Suprapubic skin (tissue), 4 donors: ENCODE measurements at regions not wholly inside any gene's neighbourhood (a gene's known extent, or its start where the extent isn't known, plus 50 kb on each side); places are given as distances from the start of the nearest gene placed in this dataset.

Experiments
- EP300 ChIP-seq: sonication (generic); formaldehyde crosslinking; IDR thresholded peaks from one replicate; pipeline ENCODE4 v1.6.1; 2017; ENCODE audit warnings: antibody characterized with exemption
- POLR2A ChIP-seq, 2 donors: fragments of 450-650 bp; IDR thresholded peaks; one replicate each; pipeline ENCODE4 v1.6.1; 2017; ENCODE audit warnings: antibody characterized with exemption in 2 of 2, mild to moderate bottlenecking in 2 of 2, moderate library complexity in 2 of 2
- POLR2AphosphoS5 ChIP-seq, 3 donors: sonication (generic); formaldehyde crosslinking; IDR thresholded peaks; one replicate each; pipeline ENCODE4 v1.6.1; 2017; ENCODE audit warnings: antibody characterized with exemption in 3 of 3
- TF ChIP-seq, protein P1 (sequence below), 2 donors: fragments of 200-600 bp in 1 of 2; fragments of 450-650 bp in 1 of 2; sonication (generic) in 1 of 2; IDR thresholded peaks; one replicate each; pipeline ENCODE4 v1.5.1; 2016 to 2019; ENCODE audit warnings: antibody characterized with exemption in 2 of 2, mild to moderate bottlenecking in 1 of 2, moderate library complexity in 1 of 2

DNA sequence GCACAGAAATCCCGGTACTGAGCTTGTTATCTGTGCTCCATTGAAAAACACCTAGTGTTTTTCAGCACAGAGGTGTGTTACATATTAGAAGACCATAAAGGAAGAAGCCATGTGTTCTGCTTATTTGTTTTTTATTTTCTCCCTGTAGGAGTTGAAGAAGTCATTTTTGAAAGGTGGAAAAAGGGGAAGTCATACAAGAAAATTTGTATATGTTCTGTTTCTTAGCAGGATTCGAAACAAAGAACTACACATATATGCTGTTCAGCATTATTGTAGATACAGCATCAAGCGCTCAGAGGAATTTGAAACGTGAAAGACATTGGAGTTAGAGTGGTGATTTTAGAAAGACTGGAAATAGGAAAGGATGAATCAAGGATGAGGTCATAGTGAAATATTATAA is 345.3 kb upstream of the ADGRL2 start:
- TF ChIP-seq, protein P1, sequence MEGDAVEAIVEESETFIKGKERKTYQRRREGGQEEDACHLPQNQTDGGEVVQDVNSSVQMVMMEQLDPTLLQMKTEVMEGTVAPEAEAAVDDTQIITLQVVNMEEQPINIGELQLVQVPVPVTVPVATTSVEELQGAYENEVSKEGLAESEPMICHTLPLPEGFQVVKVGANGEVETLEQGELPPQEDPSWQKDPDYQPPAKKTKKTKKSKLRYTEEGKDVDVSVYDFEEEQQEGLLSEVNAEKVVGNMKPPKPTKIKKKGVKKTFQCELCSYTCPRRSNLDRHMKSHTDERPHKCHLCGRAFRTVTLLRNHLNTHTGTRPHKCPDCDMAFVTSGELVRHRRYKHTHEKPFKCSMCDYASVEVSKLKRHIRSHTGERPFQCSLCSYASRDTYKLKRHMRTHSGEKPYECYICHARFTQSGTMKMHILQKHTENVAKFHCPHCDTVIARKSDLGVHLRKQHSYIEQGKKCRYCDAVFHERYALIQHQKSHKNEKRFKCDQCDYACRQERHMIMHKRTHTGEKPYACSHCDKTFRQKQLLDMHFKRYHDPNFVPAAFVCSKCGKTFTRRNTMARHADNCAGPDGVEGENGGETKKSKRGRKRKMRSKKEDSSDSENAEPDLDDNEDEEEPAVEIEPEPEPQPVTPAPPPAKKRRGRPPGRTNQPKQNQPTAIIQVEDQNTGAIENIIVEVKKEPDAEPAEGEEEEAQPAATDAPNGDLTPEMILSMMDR (IDR thresholded peaks at IDR 0.05), result no peak
- no peak for TF ChIP-seq POLR2AphosphoS5 (IDR thresholded peaks at IDR 0.05)
- no peak for TF ChIP-seq POLR2A (IDR thresholded peaks at IDR 0.05)
- no peak for TF ChIP-seq EP300
